ENCODE measurements at regions not wholly inside any gene's neighbourhood (a gene's known extent, or its start where the extent isn't known, plus 50 kb on each side); places are given as distances from the start of the nearest gene placed in this dataset.
"Not testable (repeated sequence)": the region's sequence is repeated elsewhere in the genome, so short reads cannot be mapped to it uniquely, and the experiment has no call there.

GRCh38 chr7:86407291-86407690 lies 236.4 kb upstream of the GRM3 start:
- no peak overlapping the region for H3K4me3 ChIP-seq
- no peak for TF ChIP-seq CTCF (IDR thresholded peaks at IDR 0.05 in 4 of 5, conservative IDR thresholded peaks at IDR 0.05 in 1 of 5)
- no peak for TF ChIP-seq POLR2A (IDR thresholded peaks at IDR 0.05)
- no peaks in the 10 kb centered on the region for H3K4me1 ChIP-seq
- no peak overlapping the region for H3K27ac ChIP-seq
- in situ Hi-C loops (cut with MboI; ENCODE audit: low sequenced_read_pairs in 4 of 4): no loop called here
- ATAC-seq (no peak), DNase-seq (no peak)
- intact Hi-C loops (cut with DNase I; ENCODE audit: low total_unique reads): no loop called here
- no peaks in the 10 kb centered on the region for H3K36me3 ChIP-seq
- peaks cover 0 to 5% (median 0%) of the 10 kb centered on the region in 3 donors for H3K9me3 ChIP-seq
- no peaks in the 10 kb centered on the region for H3K27me3 ChIP-seq

- intact Hi-C loops (cut with DNase I; ENCODE audit: low total_unique reads): no loop called here
- no peak overlapping the region for H3K27ac ChIP-seq
- H3K36me3 ChIP-seq: no peaks in the 10 kb centered on the region
- H3K9me3 ChIP-seq: no peaks in the 10 kb centered on the region
- no peak for DNase-seq
- in situ Hi-C loops (cut with MboI; ENCODE audit: low sequenced_read_pairs in 4 of 4): no loop called here
- TF ChIP-seq POLR2A (IDR thresholded peaks at IDR 0.05) (no peak), CTCF (IDR thresholded peaks at IDR 0.05 in 4 of 5, conservative IDR thresholded peaks at IDR 0.05 in 1 of 5) (no peak)
- ATAC-seq: no peak
- H3K4me3 ChIP-seq: no peak overlapping the region
- no peaks in the 10 kb centered on the region for H3K27me3 ChIP-seq
- H3K4me1 ChIP-seq: no peaks in the 10 kb centered on the region
These were observed 251.9 kb upstream of the GRM3 start for GRCh38 chr7:86391813-86392212.

- H3K4me3 ChIP-seq; H3K9me3 ChIP-seq; H3K27me3 ChIP-seq; H3K36me3 ChIP-seq; in situ Hi-C loops (cut with MboI; ENCODE audit: low sequenced_read_pairs in 4 of 4); H3K27ac ChIP-seq; intact Hi-C loops (cut with DNase I; ENCODE audit: low total_unique reads); ATAC-seq; H3K4me1 ChIP-seq; DNase-seq: not testable (repeated sequence)
These were observed 268.1 kb upstream of the GRM3 start for GRCh38 chr7:86375602-86376001.

GRCh38 chr7:86372262-86372661 lies 271.4 kb upstream of the GRM3 start:
- DNase-seq: no peak
- TF ChIP-seq POLR2A (IDR thresholded peaks at IDR 0.05) (no peak), CTCF (IDR thresholded peaks at IDR 0.05 in 4 of 5, conservative IDR thresholded peaks at IDR 0.05 in 1 of 5) (no peak)
- intact Hi-C loops (cut with DNase I; ENCODE audit: low total_unique reads) (no loop called here), in situ Hi-C loops (cut with MboI; ENCODE audit: low sequenced_read_pairs in 4 of 4) (no loop called here)
- Histone ChIP-seq H3K27ac (no peak overlapping the region), H3K9me3 (no peaks in the 10 kb centered on the region), H3K4me3 (no peak overlapping the region), H3K36me3 (no peaks in the 10 kb centered on the region), H3K4me1 (no peaks in the 10 kb centered on the region), H3K27me3 (no peaks in the 10 kb centered on the region)
- ATAC-seq: no peak

GRCh38 chr7:86366946-86367345 lies 276.8 kb upstream of the GRM3 start:
- TF ChIP-seq POLR2A (IDR thresholded peaks at IDR 0.05) (no peak), CTCF (IDR thresholded peaks at IDR 0.05 in 4 of 5, conservative IDR thresholded peaks at IDR 0.05 in 1 of 5) (no peak)
- no peak overlapping the region for H3K4me3 ChIP-seq
- intact Hi-C loops (cut with DNase I; ENCODE audit: low total_unique reads): no loop called here
- ATAC-seq (no peak), DNase-seq (no peak)
- no peaks in the 10 kb centered on the region for H3K9me3 ChIP-seq
- H3K27ac ChIP-seq: no peak overlapping the region
- no peaks in the 10 kb centered on the region for H3K4me1 ChIP-seq
- in situ Hi-C loops (cut with MboI; ENCODE audit: low sequenced_read_pairs in 4 of 4): no loop called here
- no peaks in the 10 kb centered on the region for H3K27me3 ChIP-seq
- no peaks in the 10 kb centered on the region for H3K36me3 ChIP-seq

- H3K4me3 ChIP-seq; intact Hi-C loops (cut with DNase I; ENCODE audit: low total_unique reads); H3K4me1 ChIP-seq; DNase-seq; H3K36me3 ChIP-seq; ATAC-seq; H3K27me3 ChIP-seq; in situ Hi-C loops (cut with MboI; ENCODE audit: low sequenced_read_pairs in 4 of 4); H3K27ac ChIP-seq; H3K9me3 ChIP-seq: not testable (repeated sequence)
These were observed 303.3 kb upstream of the GRM3 start for GRCh38 chr7:86340407-86340806.
